Mesothelial cell of epicardium (in vitro differentiated cells): ENCODE measurements at regions not wholly inside any gene's neighbourhood (a gene's known extent, or its start where the extent isn't known, plus 50 kb on each side); places are given as distances from the start of the nearest gene placed in this dataset.
"Not testable (repeated sequence)": the region's sequence is repeated elsewhere in the genome, so short reads cannot be mapped to it uniquely, and the experiment has no call there.

Source experiments
- DNase-seq, 2 experiments: peaks; one replicate each; pipeline ENCODE4 v3.0.0; 2021; ENCODE audit warnings: low spot score in 2 of 2; ENCODE audit not compliant: unreplicated experiment in 2 of 2
- H3K27ac Mint-ChIP-seq: 2 replicates; pipeline ENCODE4 v1.8.0; 2021; ENCODE audit warnings: mixed read lengths
- H3K27me3 Mint-ChIP-seq: 2 replicates; pipeline ENCODE4 v1.8.0; 2021; ENCODE audit warnings: low read depth, mixed read lengths
- H3K36me3 Mint-ChIP-seq: 2 replicates; pipeline ENCODE4 v1.8.0; 2021; ENCODE audit warnings: mixed read lengths
- H3K4me1 Mint-ChIP-seq: 2 replicates; pipeline ENCODE4 v1.8.0; 2021; ENCODE audit warnings: mixed read lengths
- H3K4me3 Mint-ChIP-seq: 2 replicates; pipeline ENCODE4 v1.8.0; 2021; ENCODE audit warnings: mild to moderate bottlenecking, moderate library complexity, mixed read lengths
- H3K9me3 Mint-ChIP-seq: 2 replicates; pipeline ENCODE4 v1.8.0; 2021; ENCODE audit warnings: mixed read lengths
- TF ChIP-seq, protein P1 (sequence below): fragments of 200-600 bp; sonication (generic); IDR thresholded peaks from one replicate; pipeline ENCODE4 v1.5.0; 2021; ENCODE audit warnings: antibody characterized with exemption; ENCODE audit not compliant: unreplicated experiment

- Mint-ChIP-seq H3K4me3 (no peak overlapping the region), H3K27ac (no peak overlapping the region), H3K4me1 (peaks cover 13% of the 10 kb centered on the region), H3K36me3 (no peaks in the 10 kb centered on the region), H3K9me3 (peaks cover 44% of the 10 kb centered on the region), H3K27me3 (no peaks in the 10 kb centered on the region)
- TF ChIP-seq, protein P1, sequence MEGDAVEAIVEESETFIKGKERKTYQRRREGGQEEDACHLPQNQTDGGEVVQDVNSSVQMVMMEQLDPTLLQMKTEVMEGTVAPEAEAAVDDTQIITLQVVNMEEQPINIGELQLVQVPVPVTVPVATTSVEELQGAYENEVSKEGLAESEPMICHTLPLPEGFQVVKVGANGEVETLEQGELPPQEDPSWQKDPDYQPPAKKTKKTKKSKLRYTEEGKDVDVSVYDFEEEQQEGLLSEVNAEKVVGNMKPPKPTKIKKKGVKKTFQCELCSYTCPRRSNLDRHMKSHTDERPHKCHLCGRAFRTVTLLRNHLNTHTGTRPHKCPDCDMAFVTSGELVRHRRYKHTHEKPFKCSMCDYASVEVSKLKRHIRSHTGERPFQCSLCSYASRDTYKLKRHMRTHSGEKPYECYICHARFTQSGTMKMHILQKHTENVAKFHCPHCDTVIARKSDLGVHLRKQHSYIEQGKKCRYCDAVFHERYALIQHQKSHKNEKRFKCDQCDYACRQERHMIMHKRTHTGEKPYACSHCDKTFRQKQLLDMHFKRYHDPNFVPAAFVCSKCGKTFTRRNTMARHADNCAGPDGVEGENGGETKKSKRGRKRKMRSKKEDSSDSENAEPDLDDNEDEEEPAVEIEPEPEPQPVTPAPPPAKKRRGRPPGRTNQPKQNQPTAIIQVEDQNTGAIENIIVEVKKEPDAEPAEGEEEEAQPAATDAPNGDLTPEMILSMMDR: no peak
- no peak for DNase-seq
Observed at GRCh38 chrX:45623266-45623665, 422.6 kb upstream of the DIPK2B start.

DNA sequence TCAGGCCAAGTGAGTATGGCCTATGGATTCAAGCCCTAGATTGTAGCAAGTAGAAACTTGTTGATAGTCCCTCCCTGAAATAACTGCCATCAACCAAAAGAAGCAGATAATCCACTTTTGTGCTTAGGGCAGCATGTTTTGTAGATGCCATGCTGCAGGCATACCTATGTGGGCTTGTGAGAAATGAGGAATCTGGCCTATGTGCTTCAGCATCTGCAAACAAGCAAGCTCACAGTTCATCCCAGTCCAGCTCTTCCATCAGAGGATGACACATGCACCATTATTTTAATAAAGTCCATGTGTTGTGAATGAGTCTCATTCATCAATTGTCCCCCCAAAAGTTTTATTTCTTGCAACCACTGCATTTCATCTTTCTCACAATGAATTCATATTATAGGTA lies 421.9 kb upstream of the DIPK2B start:
- H3K36me3 Mint-ChIP-seq: no peaks in the 10 kb centered on the region
- H3K4me3 Mint-ChIP-seq: no peak overlapping the region
- TF ChIP-seq, protein P1: no peak
- peaks cover 43% of the 10 kb centered on the region for H3K9me3 Mint-ChIP-seq
- H3K27ac Mint-ChIP-seq: no peak overlapping the region
- no peaks in the 10 kb centered on the region for H3K27me3 Mint-ChIP-seq
- H3K4me1 Mint-ChIP-seq: peaks cover 13% of the 10 kb centered on the region
- DNase-seq: no peak

- Mint-ChIP-seq H3K4me3 (no peak overlapping the region), H3K27me3 (no peaks in the 10 kb centered on the region), H3K36me3 (no peaks in the 10 kb centered on the region), H3K27ac (no peak overlapping the region), H3K9me3 (peaks cover 42% of the 10 kb centered on the region), H3K4me1 (peaks cover 13% of the 10 kb centered on the region)
- DNase-seq: no peak
- TF ChIP-seq, protein P1: no peak
Observed at GRCh38 chrX:45622042-45622423, 421.4 kb upstream of the DIPK2B start.

DNA sequence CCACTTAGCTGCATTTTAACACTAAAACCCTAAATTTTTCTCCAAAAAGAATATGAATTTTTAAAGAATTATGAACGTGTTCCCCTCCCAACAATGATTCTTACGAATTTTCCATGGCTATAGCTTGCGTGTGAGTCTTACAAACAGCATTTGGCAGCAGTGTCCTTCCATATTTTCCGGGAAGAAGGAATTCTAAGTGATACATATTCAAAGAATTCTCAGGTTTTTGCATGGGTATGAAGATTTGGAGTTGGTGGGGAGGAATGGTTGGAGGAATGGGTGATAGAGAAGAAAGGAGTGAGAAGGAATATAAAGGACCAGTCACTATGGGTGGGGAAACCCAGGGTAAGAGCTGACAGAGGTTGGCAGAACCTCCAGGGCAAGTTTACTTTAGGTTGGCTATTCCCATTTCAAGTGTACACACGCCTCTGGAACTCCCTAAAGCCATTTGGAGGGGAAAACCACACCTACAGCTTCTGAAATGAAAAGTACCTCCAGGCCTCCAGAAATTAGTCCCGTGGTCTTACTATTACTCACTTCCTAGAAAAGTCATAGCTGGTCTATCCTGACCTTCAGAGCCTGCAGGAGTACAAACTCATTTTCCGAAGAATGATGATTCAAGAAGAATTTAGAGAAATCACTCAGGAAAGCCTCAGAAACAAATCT lies 420.8 kb upstream of the DIPK2B start:
- peaks cover 42% of the 10 kb centered on the region for H3K9me3 Mint-ChIP-seq
- no peaks in the 10 kb centered on the region for H3K36me3 Mint-ChIP-seq
- no peak for DNase-seq
- no peaks in the 10 kb centered on the region for H3K27me3 Mint-ChIP-seq
- no peak overlapping the region for H3K4me3 Mint-ChIP-seq
- TF ChIP-seq, protein P1: no peak
- H3K27ac Mint-ChIP-seq: no peak overlapping the region
- H3K4me1 Mint-ChIP-seq: peaks cover 13% of the 10 kb centered on the region

DNA sequence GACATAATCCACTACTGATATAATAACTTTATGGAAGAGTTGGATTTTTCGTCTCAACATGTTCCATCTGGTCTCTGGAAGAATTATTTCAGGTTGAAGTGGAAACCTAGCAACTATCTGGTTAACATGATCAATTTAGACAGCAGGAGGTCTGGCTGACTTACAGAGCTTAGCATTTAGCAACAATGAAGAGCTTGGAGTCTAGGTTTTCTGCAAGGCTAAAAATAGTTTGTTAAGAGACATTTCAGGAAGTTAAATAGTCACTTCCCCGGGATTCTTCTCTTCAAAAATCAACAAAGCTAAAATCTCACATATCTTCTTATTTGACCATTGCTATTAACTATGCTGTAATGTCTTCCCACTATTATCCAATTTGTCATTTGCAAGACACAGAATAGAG lies 418.6 kb upstream of the DIPK2B start:
- H3K4me1 Mint-ChIP-seq: peaks cover 13% of the 10 kb centered on the region
- no peaks in the 10 kb centered on the region for H3K36me3 Mint-ChIP-seq
- no peak for DNase-seq
- no peak overlapping the region for H3K4me3 Mint-ChIP-seq
- TF ChIP-seq, protein P1: no peak
- H3K27me3 Mint-ChIP-seq: no peaks in the 10 kb centered on the region
- peaks cover 38% of the 10 kb centered on the region for H3K9me3 Mint-ChIP-seq
- H3K27ac Mint-ChIP-seq: no peak overlapping the region

DNA sequence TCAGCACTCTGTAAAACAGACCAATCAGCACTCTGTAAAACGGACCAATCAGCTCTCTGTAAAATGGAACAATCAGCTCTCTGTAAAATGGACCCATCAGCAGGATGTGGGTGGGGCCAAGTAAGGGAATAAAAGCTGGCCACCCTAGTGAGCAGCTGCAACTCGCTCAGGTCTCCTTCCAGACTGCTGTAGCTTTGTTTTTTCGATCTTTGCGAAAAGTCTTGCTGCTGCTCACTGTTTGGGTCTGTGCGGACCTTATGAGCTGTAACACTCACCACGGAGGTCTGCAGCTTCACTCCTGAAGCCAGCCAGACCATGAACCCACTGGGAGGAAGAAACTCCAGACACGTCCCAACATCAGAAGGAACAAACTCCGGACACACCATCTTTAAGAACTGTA lies 414.9 kb upstream of the DIPK2B start:
- peaks cover 59% of the 10 kb centered on the region for H3K9me3 Mint-ChIP-seq
- not testable (repeated sequence) for H3K36me3 Mint-ChIP-seq, H3K4me1 Mint-ChIP-seq, H3K4me3 Mint-ChIP-seq, DNase-seq, H3K27ac Mint-ChIP-seq, H3K27me3 Mint-ChIP-seq
